GM12878 (cell line): ENCODE measurements at regions not wholly inside any gene's neighbourhood (a gene's known extent, or its start where the extent isn't known, plus 50 kb on each side); places are given as distances from the start of the nearest gene placed in this dataset.

ENCODE experiments used
- CHD2 ChIP-seq: IDR thresholded peaks from 2 replicates; pipeline ENCODE4 v1.6.1; 2011; ENCODE audit warnings: low read depth, low read length, improper control_type of control experiment, borderline replicate concordance
- EP300 ChIP-seq, 2 experiments: fragments of 150-350 bp in 1 of 2; IDR thresholded peaks; 2 replicates each; pipeline ENCODE4 v1.6.1; 2011 to 2012; ENCODE audit warnings: low read depth in 2 of 2, low read length in 2 of 2, borderline replicate concordance in 1 of 2, improper control_type of control experiment in 1 of 2, inconsistent platforms in 1 of 2; ENCODE audit not compliant: control insufficient read depth in 1 of 2
- EZH2 ChIP-seq: IDR thresholded peaks from 2 replicates; pipeline ENCODE4 v1.6.1; 2012; ENCODE audit warnings: low read depth, mild to moderate bottlenecking, control low read depth, inconsistent platforms, low read length, borderline replicate concordance; ENCODE audit not compliant: control insufficient read depth
- MTA2 ChIP-seq: fragments of 450-650 bp; IDR thresholded peaks from 2 replicates; pipeline ENCODE4 v1.6.1; 2016; ENCODE audit warnings: low read depth, mild to moderate bottlenecking, moderate library complexity
- NFYB ChIP-seq: IDR thresholded peaks from 2 replicates; pipeline ENCODE4 v1.6.1; 2011; ENCODE audit warnings: low read depth, mild to moderate bottlenecking, low read length, improper control_type of control experiment, moderate library complexity; ENCODE audit not compliant: insufficient read depth
- SMAD5 ChIP-seq: IDR thresholded peaks from 2 replicates; pipeline ENCODE4 v1.6.1; 2016; ENCODE audit warnings: antibody characterized with exemption, low read depth
- SREBF2 ChIP-seq: IDR thresholded peaks from 2 replicates; pipeline ENCODE4 v1.6.1; 2012; ENCODE audit warnings: mild to moderate bottlenecking, low read length
- STAT1 ChIP-seq: fragments of 450-650 bp; conservative IDR thresholded peaks from 2 replicates; pipeline ENCODE4 v1.6.1; 2014; ENCODE audit warnings: antibody characterized with exemption, mild to moderate bottlenecking
- TF ChIP-seq, protein P1 (sequence below), 3 experiments: IDR thresholded peaks in 2 of 3; conservative IDR thresholded peaks in 1 of 3; 2 replicates each; pipeline ENCODE4 v1.5.1; 2011; ENCODE audit warnings: low read depth in 3 of 3, low read length in 3 of 3, mild to moderate bottlenecking in 3 of 3, control low read depth in 2 of 3, moderate library complexity in 2 of 3, inconsistent platforms in 1 of 3, mixed read lengths in 1 of 3; ENCODE audit not compliant: control insufficient read depth in 2 of 3, insufficient read depth in 1 of 3; ENCODE audit errors: extremely low read depth in 1 of 3

DNA sequence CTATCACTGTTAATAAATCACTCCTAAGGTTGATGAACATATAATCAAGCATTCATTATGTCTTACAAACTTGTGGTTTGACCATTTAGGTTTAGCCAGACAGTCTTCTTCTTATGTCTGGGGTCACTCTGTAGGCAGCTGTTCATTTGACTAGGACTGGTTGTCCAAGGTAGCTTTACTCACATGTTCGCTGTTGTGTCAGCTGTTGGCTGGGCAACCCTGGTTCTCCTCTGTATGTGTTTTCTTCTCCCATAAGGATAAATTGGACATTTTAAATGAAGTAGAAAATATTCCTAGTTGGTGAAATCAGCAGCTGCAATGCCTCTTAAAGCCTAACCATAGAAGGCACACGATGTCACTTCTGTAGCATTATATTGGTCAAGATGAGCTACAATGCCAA lies 635.1 kb downstream of the EPHA3 start:
- TF ChIP-seq, protein P1, sequence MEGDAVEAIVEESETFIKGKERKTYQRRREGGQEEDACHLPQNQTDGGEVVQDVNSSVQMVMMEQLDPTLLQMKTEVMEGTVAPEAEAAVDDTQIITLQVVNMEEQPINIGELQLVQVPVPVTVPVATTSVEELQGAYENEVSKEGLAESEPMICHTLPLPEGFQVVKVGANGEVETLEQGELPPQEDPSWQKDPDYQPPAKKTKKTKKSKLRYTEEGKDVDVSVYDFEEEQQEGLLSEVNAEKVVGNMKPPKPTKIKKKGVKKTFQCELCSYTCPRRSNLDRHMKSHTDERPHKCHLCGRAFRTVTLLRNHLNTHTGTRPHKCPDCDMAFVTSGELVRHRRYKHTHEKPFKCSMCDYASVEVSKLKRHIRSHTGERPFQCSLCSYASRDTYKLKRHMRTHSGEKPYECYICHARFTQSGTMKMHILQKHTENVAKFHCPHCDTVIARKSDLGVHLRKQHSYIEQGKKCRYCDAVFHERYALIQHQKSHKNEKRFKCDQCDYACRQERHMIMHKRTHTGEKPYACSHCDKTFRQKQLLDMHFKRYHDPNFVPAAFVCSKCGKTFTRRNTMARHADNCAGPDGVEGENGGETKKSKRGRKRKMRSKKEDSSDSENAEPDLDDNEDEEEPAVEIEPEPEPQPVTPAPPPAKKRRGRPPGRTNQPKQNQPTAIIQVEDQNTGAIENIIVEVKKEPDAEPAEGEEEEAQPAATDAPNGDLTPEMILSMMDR (IDR thresholded peaks at IDR 0.05 in 2 of 3, conservative IDR thresholded peaks at IDR 0.05 in 1 of 3; ENCODE audit: control insufficient read depth in 2 of 3, extremely low read depth in 1 of 3, insufficient read depth in 1 of 3, low read depth in 3 of 3, low read length in 3 of 3): no peak
- TF ChIP-seq EZH2 (no peak), STAT1 (no peak), EP300 (IDR thresholded peaks at IDR 0.05; ENCODE audit: borderline replicate concordance in 1 of 2, control insufficient read depth in 1 of 2, low read depth in 2 of 2, low read length in 2 of 2) (no peak), CHD2 (no peak), SMAD5 (no peak), MTA2 (no peak), SREBF2 (no peak), NFYB (no peak)
